ENCODE measurements at regions not wholly inside any gene's neighbourhood (a gene's known extent, or its start where the extent isn't known, plus 50 kb on each side); places are given as distances from the start of the nearest gene placed in this dataset.

DNA sequence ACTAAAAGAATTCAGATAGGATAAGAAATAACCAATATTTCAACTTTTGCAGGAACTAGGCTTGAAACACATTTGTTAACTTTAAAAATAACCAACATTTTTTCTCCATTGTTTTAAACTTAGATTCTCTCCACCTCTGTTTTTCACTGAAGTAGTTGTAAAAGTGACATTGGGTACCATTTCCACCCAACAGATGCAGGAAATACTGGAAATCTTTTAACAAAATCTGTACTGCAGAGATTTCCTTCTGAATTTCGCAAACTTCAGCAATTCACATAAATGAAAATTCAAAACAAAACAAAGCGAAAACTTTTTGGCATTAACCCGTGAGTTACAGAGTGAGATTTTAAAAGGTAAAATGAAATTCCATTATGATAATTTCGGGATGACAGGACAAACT is 731.7 kb downstream of the RFPL4B start:
- H3K9me3 ChIP-seq, result no peaks in the 10 kb centered on the region
- H3K4me3 ChIP-seq, result no peak overlapping the region
- intact Hi-C loops (cut with DNase I; ENCODE audit: low total_unique reads), result no loop called here
- DNase-seq (ENCODE audit: low spot score in 2 of 2), result no peak
- no peak for TF ChIP-seq CTCF (IDR thresholded peaks at IDR 0.05)
- TF ChIP-seq POLR2A (IDR thresholded peaks at IDR 0.05), result no peak
- TF ChIP-seq POLR2AphosphoS5 (IDR thresholded peaks at IDR 0.05), result no peak
- no peaks in the 10 kb centered on the region for H3K27me3 ChIP-seq
- H3K36me3 ChIP-seq, result no peaks in the 10 kb centered on the region
- H3K4me1 ChIP-seq, result no peaks in the 10 kb centered on the region
- no peak overlapping the region for H3K27ac ChIP-seq

GRCh38 chr6:113082745-113083144 is 735.6 kb downstream of the RFPL4B start:
- DNase-seq (ENCODE audit: low spot score in 2 of 2), result no peak
- Histone ChIP-seq H3K27ac (no peak overlapping the region), H3K4me3 (no peak overlapping the region), H3K9me3 (no peaks in the 10 kb centered on the region), H3K27me3 (no peaks in the 10 kb centered on the region), H3K36me3 (no peaks in the 10 kb centered on the region), H3K4me1 (no peaks in the 10 kb centered on the region)
- intact Hi-C loops (cut with DNase I; ENCODE audit: low total_unique reads), result loop anchor here (5.0 kb wide), 1 partner anchor 285 kb away; no protein-coding TSS in a partner anchor
- no peak for TF ChIP-seq CTCF (IDR thresholded peaks at IDR 0.05)
- no peak for TF ChIP-seq POLR2A (IDR thresholded peaks at IDR 0.05)
- TF ChIP-seq POLR2AphosphoS5 (IDR thresholded peaks at IDR 0.05), result no peak

- H3K27me3 ChIP-seq, result no peaks in the 10 kb centered on the region
- no peaks in the 10 kb centered on the region for H3K4me1 ChIP-seq
- no peaks in the 10 kb centered on the region for H3K9me3 ChIP-seq
- no peaks in the 10 kb centered on the region for H3K36me3 ChIP-seq
- TF ChIP-seq POLR2AphosphoS5 (IDR thresholded peaks at IDR 0.05) (no peak), CTCF (IDR thresholded peaks at IDR 0.05) (no peak), POLR2A (IDR thresholded peaks at IDR 0.05) (no peak)
- intact Hi-C loops (cut with DNase I; ENCODE audit: low total_unique reads), result loop anchor here (5.0 kb wide), 1 partner anchor 287 kb away; no protein-coding TSS in a partner anchor
- no peak overlapping the region for H3K4me3 ChIP-seq
- no peak overlapping the region for H3K27ac ChIP-seq
- DNase-seq (ENCODE audit: low spot score in 2 of 2), result no peak
Observed at GRCh38 chr6:113083947-113084346, 736.8 kb downstream of the RFPL4B start.

DNA sequence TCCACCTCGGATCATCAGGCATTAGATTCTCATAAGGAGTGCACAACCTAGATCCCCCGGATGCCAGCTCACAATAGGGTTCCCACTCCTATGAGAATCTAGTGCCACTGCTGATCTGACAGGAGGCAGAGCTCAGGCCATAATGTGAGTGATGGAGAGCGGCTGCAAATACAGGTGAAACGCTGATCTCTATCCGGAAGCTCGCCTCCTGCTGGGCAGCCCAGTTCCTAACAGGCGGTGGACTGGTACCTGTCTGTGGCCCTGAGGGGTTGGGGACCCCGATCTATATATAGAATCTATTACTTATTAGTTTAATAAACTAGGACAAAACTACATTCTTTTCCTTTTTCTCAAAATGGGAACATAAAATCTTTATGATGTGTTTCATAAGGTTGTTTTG is 741.9 kb downstream of the RFPL4B start:
- TF ChIP-seq POLR2AphosphoS5 (IDR thresholded peaks at IDR 0.05) (no peak), CTCF (IDR thresholded peaks at IDR 0.05) (no peak), POLR2A (IDR thresholded peaks at IDR 0.05) (no peak)
- H3K27ac ChIP-seq, result no peak overlapping the region
- no peaks in the 10 kb centered on the region for H3K36me3 ChIP-seq
- no peaks in the 10 kb centered on the region for H3K4me1 ChIP-seq
- no peaks in the 10 kb centered on the region for H3K9me3 ChIP-seq
- H3K4me3 ChIP-seq, result no peak overlapping the region
- intact Hi-C loops (cut with DNase I; ENCODE audit: low total_unique reads), result no loop called here
- H3K27me3 ChIP-seq, result no peaks in the 10 kb centered on the region
- no peak for DNase-seq (ENCODE audit: low spot score in 2 of 2)

DNA sequence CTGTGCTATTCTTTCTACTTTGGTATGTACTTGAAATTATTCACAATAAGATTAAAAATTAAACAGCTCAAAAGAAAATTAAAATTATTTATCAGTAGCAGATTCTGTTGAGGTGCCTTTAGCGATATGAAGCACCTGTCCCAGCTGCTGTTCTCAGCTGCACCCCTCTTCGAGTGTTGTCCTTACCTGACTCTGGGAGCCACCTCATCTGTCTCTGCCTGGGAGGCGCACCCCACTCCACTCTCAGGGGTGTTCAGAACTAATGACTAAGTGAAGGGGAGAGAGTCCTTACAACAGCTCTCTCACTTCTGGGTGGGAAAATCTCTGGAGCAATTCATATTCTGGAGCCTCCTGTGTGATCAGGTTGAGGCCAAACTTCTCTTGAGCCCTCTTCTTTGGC is 745.7 kb downstream of the RFPL4B start:
- Histone ChIP-seq H3K4me1 (no peaks in the 10 kb centered on the region), H3K36me3 (no peaks in the 10 kb centered on the region), H3K27ac (no peak overlapping the region), H3K9me3 (no peaks in the 10 kb centered on the region), H3K4me3 (no peak overlapping the region), H3K27me3 (no peaks in the 10 kb centered on the region)
- no peak for DNase-seq (ENCODE audit: low spot score in 2 of 2)
- intact Hi-C loops (cut with DNase I; ENCODE audit: low total_unique reads), result no loop called here
- TF ChIP-seq POLR2AphosphoS5 (IDR thresholded peaks at IDR 0.05), result no peak
- no peak for TF ChIP-seq POLR2A (IDR thresholded peaks at IDR 0.05)
- TF ChIP-seq CTCF (IDR thresholded peaks at IDR 0.05), result no peak
